ENCODE measurements at regions not wholly inside any gene's neighbourhood (a gene's known extent, or its start where the extent isn't known, plus 50 kb on each side); places are given as distances from the start of the nearest gene placed in this dataset.
"Not testable (repeated sequence)": the region's sequence is repeated elsewhere in the genome, so short reads cannot be mapped to it uniquely, and the experiment has no call there.

DNA sequence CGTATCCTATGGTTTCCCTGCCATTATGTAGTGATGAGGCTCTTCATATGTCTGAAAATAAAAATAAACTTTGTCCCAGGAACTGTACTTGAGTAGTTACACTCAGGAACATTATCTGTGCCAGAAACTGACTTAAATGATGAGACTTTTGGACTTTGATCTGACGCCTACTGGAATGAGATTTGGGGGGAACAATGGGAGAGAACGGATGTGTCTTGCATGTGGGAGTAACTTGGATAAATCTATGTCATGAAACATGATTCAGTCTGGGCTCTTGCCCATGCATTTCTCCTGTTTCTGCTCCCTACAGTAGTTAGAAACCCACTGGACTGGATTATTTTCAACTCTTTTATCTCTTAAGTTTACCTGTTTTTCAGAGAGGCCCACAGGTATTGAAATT is 2351.4 kb downstream of the PCDH7 start:
- DNase-seq (ENCODE audit: low spot score) = no peak

GRCh38 chr4:33072298-33073089 is 2352.3 kb downstream of the PCDH7 start:
- DNase-seq (ENCODE audit: low spot score) = no peak

DNA sequence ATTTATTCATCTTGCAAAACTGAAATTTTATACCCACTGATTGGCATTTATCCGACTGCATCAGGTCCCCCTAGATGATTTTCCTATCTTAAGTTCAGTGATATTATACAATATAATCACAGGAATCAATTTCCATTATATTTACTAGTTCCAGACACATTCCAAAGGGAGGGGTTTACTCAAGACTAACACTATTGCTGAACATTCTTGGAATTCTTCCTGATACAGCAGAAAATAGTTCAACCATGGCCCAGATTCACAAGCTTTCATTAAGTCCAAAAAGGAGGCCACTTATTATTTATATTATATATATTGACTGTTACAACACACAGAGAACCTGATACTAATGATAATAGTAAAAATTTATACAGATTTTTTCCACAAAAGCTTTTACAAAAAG is 2353.6 kb downstream of the PCDH7 start:
- no peak for DNase-seq (ENCODE audit: low spot score)

DNA sequence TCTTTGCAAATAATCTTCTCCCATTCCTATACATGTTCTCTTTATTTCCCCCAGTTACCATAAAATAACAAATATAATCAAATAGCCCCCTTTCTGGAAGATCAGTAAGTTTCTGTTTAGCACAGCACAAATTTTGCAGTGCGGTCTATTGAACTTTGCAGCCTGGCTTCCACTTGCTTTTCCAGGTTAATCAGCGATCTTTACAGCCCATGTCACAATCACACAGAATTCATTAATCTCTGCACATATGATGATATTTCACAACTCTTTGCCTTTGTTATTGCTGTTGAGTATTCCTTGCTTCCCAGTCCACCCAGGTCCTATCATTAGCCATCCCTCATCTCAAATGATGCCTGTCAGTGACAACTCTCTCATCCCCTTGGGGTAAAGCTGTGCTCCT is 2358.0 kb downstream of the PCDH7 start:
- no peak for DNase-seq (ENCODE audit: low spot score)

DNA sequence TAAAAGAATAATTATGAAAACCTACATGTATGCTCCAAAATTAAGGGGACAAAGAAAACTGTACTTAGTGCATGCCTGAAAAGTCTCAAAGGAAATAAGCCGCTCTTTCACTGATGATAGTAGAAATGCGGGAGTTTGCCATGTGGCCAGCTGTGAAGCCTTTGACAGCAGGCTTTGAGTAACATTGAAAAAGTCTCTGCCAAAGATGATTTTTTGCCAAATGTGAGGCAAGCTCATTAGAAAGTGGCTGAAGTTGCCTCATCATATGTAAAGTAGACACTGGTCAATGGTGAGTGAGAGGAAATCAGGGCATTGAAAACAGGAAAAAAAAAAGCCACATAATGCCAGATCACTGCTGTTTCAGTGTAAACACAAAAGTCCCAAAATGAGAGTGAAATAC is 2360.1 kb downstream of the PCDH7 start:
- no peak for DNase-seq (ENCODE audit: low spot score)

DNA sequence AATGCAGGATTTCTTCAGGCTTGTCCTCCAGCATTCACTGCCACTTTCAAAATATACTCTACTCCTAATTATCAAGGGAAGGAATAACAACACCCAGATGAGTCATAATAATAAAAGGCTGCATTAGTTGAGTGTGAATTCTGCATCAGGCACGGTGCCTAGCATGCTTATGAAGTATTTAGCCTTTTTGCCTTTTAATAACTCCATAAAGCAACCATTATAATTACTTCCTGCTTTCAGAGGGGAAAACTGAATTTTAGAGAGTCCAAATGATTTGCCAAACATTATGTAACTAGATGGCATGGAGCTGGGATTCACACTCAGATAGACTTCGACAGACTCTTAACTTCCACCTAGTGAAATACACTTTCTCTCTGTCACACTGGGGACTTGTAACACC is 2365.5 kb downstream of the PCDH7 start:
- no peak for DNase-seq (ENCODE audit: low spot score)

GRCh38 chr4:33086331-33086925 is 2366.3 kb downstream of the PCDH7 start:
- DNase-seq (ENCODE audit: low spot score) = no peak

GRCh38 chr4:33088713-33089112 is 2368.5 kb downstream of the PCDH7 start:
- no peak for DNase-seq (ENCODE audit: low spot score)

GRCh38 chr4:33090910-33091309 is 2370.7 kb downstream of the PCDH7 start:
- DNase-seq (ENCODE audit: low spot score) = no peak

DNA sequence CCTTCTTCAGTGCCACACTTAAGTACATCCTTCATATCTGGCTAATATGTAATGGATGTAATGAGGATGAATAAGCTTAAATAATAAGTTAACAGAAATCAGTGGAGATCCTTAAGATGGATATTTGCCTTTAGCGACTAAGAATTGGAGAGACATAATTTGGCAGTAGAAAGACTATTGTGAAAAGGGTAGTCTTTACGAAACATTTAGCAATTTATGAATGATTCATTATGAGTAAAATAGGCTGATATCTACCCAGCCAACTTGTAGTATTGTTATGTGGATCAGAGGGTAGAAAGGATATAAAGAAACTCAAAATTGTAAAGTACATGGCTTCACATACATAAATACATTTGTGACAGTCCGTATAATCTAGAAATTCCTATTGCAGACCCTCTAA is 2371.8 kb downstream of the PCDH7 start:
- DNase-seq (ENCODE audit: low spot score) = no peak

DNA sequence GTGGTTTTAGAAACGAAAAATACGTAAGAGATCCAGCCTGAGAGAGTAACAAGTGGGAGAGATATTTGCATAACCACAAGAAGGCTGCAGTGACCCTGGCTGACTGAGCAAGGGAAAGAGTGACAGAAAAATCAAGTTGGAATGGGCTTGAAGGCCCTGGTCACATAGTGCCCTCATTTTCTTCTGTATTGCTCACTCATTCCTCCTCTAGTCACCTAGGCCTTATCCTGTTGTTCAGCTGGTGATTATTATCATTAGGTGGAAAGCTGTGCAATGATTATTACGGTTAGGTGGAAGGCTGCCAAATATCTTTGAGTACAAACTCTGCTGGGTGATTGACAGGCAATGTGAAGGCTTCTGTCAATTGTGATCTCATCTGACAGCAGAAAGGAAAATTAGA is 2384.1 kb downstream of the PCDH7 start:
- DNase-seq (ENCODE audit: low spot score) = no peak

DNA sequence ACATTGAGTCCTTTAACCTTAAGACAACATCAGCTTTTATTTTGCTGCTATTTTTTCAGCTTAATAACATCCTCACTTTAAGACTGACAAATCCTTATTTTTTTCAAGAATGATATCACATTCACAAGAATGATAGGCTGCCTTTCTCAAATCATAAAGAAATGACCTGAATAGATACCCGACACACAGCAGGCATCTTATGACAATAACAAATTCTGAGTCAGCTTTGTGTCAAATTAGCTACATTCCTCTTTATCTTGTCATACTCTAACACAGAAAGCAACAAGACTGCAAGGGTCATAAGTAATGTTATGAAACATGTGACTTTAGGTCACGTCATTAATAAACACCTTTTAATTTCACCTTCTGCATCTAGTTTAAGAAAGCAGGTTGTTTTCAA is 2387.6 kb downstream of the PCDH7 start:
- DNase-seq (ENCODE audit: low spot score) = no peak

- DNase-seq (ENCODE audit: low spot score) = no peak
These were observed 2390.9 kb downstream of the PCDH7 start for GRCh38 chr4:33111117-33111516.

- DNase-seq (ENCODE audit: low spot score) = no peak
These were observed 2396.7 kb downstream of the PCDH7 start for GRCh38 chr4:33116871-33117270.

- DNase-seq (ENCODE audit: low spot score) = no peak
These were observed 2405.8 kb downstream of the PCDH7 start for GRCh38 chr4:33126002-33126401.

GRCh38 chr4:33130662-33131061 is 2410.5 kb downstream of the PCDH7 start:
- not testable (repeated sequence) for DNase-seq (ENCODE audit: low spot score)

DNA sequence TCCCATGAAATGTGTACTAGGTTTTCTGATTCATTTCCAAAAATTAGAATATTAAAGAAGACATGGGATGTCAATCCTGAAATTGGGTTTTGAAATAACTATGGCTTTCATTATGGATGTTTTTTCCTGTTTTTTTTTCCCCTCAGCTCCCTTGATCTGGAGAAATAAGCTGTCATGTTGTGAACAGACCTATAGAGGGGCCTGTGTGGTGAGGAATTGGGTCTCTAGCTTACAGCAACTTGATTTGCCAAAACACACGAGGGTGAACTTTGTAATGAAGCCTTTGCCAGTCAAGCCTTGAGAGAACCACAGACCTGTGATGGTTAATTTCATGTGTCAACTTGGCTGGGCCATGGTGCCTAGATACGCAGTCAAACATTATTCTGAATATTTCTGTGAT is 2413.6 kb downstream of the PCDH7 start:
- no peak for DNase-seq (ENCODE audit: low spot score)

GRCh38 chr4:33134366-33134765 is 2414.2 kb downstream of the PCDH7 start:
- DNase-seq (ENCODE audit: low spot score) = no peak

DNA sequence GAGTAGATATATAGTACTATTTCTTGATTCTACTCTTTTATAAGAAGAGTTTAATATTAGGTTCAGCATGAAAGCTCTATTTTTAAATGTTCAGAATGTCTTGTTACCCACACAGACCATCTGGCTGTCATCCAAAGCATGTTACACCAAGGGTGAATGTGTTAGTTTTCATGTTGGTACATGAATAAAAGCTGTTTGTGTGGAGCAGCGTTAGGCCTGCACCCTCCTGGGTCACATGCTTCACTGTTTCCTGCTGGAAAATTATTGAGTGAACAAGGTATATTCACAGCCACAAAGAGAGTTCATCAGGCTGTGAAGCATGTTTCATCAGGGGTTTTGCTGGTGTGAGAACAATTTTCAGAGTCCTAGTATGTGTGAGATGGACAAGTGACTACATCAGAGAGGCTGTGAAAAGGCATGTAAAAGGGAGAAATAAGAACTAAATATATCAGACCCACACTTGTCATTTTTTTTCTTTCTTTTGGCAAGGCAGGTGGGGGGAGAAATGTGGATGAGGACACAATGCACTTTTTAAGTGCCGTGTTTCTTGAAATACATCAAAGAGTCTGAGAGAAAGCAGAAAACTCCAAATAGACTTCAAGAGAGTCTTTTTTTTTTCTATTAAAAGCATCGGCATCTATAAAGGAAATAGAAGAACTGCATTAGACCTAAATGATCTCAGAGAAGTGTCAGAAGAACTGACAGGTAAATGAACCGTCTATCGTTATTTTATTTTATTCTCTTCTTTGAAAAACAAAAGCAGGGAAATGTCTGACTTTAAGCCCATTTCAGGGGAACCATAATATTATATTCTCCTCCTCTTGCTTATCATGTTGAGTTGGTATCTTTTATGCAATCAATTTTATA is 2429.7 kb downstream of the PCDH7 start:
- DNase-seq (ENCODE audit: low spot score) = no peak

DNA sequence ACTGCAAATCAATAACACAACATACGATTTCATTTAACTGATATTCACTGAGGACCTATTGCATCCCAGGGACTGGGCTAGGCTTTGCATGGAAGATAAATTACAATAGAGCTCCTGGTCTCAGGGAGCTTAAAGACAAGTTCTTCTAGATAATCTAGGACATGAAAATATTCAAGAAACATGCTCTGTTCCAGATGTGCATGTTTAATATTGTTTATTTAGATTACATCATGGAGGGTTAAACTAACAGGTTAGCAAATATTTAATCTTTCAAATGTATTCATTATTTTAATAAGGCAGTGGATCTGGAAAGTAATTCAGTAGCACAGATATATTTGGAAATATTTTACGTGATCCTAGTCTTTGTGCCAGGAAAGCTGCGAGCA is 2430.3 kb downstream of the PCDH7 start:
- DNase-seq (ENCODE audit: low spot score) = no peak

DNA sequence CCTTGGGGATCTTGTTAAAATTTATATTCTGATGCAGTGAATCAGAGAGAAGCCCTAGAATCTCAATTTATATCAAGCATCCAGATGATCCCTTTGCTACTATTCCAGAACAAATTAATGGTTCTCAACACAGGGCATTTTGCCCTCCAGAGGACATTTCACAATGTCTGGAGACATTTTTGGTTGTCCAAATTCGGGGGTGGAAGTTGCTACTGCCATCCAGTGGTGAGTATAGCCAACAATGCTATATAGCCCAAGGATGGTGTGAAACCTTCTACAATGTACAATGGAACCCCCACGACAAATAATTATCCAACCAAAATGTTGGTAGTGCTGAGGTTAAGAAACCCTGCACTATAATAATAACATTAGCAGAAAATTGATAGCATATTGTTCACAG is 2440.0 kb downstream of the PCDH7 start:
- DNase-seq (ENCODE audit: low spot score) = no peak

DNA sequence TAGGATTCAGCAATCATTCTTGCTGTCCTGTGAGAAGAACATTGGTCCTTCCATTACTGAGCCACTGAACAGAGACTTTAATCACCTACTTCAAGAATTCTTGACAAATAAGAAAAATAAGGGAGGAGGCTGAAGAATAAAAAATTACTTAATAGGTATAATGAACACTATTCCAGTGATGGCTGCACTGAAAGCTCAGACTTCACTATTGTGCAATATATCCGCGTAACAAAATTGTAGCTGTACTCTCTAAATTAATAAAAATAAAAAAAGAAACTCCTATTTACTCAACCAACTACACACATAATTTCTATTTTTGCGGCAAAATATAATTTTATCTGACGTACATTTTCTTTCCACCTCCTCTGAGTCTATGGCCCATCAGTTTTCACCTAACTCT is 2441.0 kb downstream of the PCDH7 start:
- DNase-seq (ENCODE audit: low spot score) = no peak

GRCh38 chr4:33162122-33162521 is 2442.0 kb downstream of the PCDH7 start:
- DNase-seq (ENCODE audit: low spot score) = no peak

Data from mucosa of gallbladder (tissue), 1 donor.